H1 (cell line): ENCODE measurements at regions not wholly inside any gene's neighbourhood (a gene's known extent, or its start where the extent isn't known, plus 50 kb on each side); places are given as distances from the start of the nearest gene placed in this dataset.

Experiments
- CTCF ChIA-PET: fragments of 300-600 bp; sonication (Branson Sonifier 250); formaldehyde crosslinking; loops from one replicate; lab custom pipeline; 2021; ENCODE audit not compliant: partially characterized antibody; lab: Charles Lee
- POLR2A ChIA-PET: fragments of 300-600 bp; sonication (Branson Sonifier 250); formaldehyde crosslinking; loops from one replicate; lab custom pipeline; 2021; ENCODE audit warnings: inconsistent platforms; ENCODE audit not compliant: partially characterized antibody; lab: Charles Lee
- DNase-seq, 2 experiments: peaks; one replicate each; pipeline versions ENCODE4 v3.0.0 to v3.0.0-alpha.2; 2010 to 2022; ENCODE audit warnings: low spot score in 2 of 2, low read depth in 1 of 2, mixed read lengths in 1 of 2
- FAIRE-seq: peaks from 2 replicates; lab custom pipeline; 2011; peaks lifted over from hg19 to GRCh38; lab: Jason Lieb, UNC
- H2AFZ ChIP-seq: 2 replicates; pipeline ENCODE4 v1.8.1; 2012; ENCODE audit warnings: low read length, inconsistent platforms
- H2AK5ac ChIP-seq: 2 replicates; pipeline ENCODE4 v1.6.1; 2013; ENCODE audit warnings: low read depth, low read length
- H2BK120ac ChIP-seq: replicated peaks from 2 replicates; pipeline ENCODE3; 2013; ENCODE audit warnings: low read depth, low read length, inconsistent platforms
- H2BK12ac ChIP-seq: 2 replicates; pipeline ENCODE4 v1.6.1; 2013; ENCODE audit warnings: low read depth, low read length
- H2BK15ac ChIP-seq: 2 replicates; pipeline ENCODE4 v1.6.1; 2013; ENCODE audit warnings: low read length
- H2BK20ac ChIP-seq: 2 replicates; pipeline ENCODE4 v1.6.1; 2013; ENCODE audit warnings: low read length
- H2BK5ac ChIP-seq: 2 replicates; pipeline ENCODE4 v1.6.1; 2013; ENCODE audit warnings: low read depth, low read length
- H3K14ac ChIP-seq: 2 replicates; pipeline ENCODE4 v1.6.1; 2013; ENCODE audit warnings: inconsistent platforms; ENCODE audit not compliant: insufficient read length
- H3K18ac ChIP-seq: 2 replicates; pipeline ENCODE4 v1.6.1; 2013; ENCODE audit warnings: low read length; ENCODE audit errors: extremely low read depth
- H3K23ac ChIP-seq: 2 replicates; pipeline ENCODE4 v1.6.1; 2013; ENCODE audit warnings: inconsistent platforms; ENCODE audit not compliant: insufficient read length
- H3K23me2 ChIP-seq: 2 replicates; pipeline ENCODE4 v1.6.1; 2013; ENCODE audit warnings: low read depth, low read length
- H3K27ac ChIP-seq: 2 replicates; pipeline ENCODE4 v1.6.1; 2011; ENCODE audit warnings: low read depth, low read length, inconsistent platforms
- H3K27me3 ChIP-seq, 4 experiments: replicated peaks in 1 of 4; 1 replicate in 1 of 4; 2 replicates in 3 of 4; pipeline versions ENCODE4 v1.6.1 to v1.8.1; 2011 to 2013; ENCODE audit warnings: low read length in 3 of 4, mild to moderate bottlenecking in 3 of 4, inconsistent platforms in 2 of 4, mixed read lengths in 2 of 4, moderate library complexity in 1 of 4; ENCODE audit not compliant: control insufficient read depth in 3 of 4, insufficient read depth in 3 of 4; ENCODE audit errors: extremely low read depth in 1 of 4
- H3K36me3 ChIP-seq, 4 experiments: 2 replicates each; pipeline versions ENCODE4 v1.6.1 to v1.8.1; 2011 to 2013; ENCODE audit warnings: mild to moderate bottlenecking in 4 of 4, low read length in 3 of 4, moderate library complexity in 2 of 4, control low read depth in 1 of 4, inconsistent platforms in 1 of 4; ENCODE audit not compliant: insufficient read depth in 4 of 4, control insufficient read depth in 2 of 4
- H3K4ac ChIP-seq: replicated peaks from 2 replicates; pipeline ENCODE3; 2013; ENCODE audit warnings: low read length, low read depth, mixed read lengths, inconsistent platforms; ENCODE audit not compliant: insufficient read length
- H3K4me1 ChIP-seq, 4 experiments: replicated peaks in 1 of 4; 1 replicate in 1 of 4; 2 replicates in 3 of 4; pipeline versions ENCODE4 v1.6.1 to v1.8.1; 2011 to 2013; ENCODE audit warnings: low read length in 3 of 4, inconsistent platforms in 2 of 4, mixed read lengths in 1 of 4; ENCODE audit not compliant: insufficient read depth in 4 of 4, control insufficient read depth in 3 of 4
- H3K4me2 ChIP-seq, 2 experiments: 2 replicates each; pipeline versions ENCODE4 v1.6.1 to v1.8.1; 2011 to 2013; ENCODE audit warnings: low read depth in 2 of 2, low read length in 2 of 2, control low read depth in 1 of 2, inconsistent platforms in 1 of 2, mild to moderate bottlenecking in 1 of 2; ENCODE audit not compliant: insufficient read depth in 1 of 2
- H3K4me3 ChIP-seq, 4 experiments: fragments of 200-600, 300-600 bp in 1 of 4; sonication (generic), shearing (Covaris generic), sonication (Bioruptor Twin) in 1 of 4; 2 replicates each; pipeline versions ENCODE4 v1.5.1 to v1.8.1; 2011 to 2016; ENCODE audit warnings: low read length in 4 of 4, low read depth in 3 of 4, control low read depth in 2 of 4, inconsistent platforms in 2 of 4, mild to moderate bottlenecking in 2 of 4, mixed read lengths in 1 of 4, moderate library complexity in 1 of 4; ENCODE audit not compliant: insufficient read depth in 2 of 4; ENCODE audit errors: extremely low read depth in 1 of 4
- H3K56ac ChIP-seq: replicated peaks from 2 replicates; pipeline ENCODE3; 2013; ENCODE audit warnings: low read depth, mild to moderate bottlenecking, mixed read lengths, low read length, inconsistent platforms; ENCODE audit not compliant: insufficient read length
- H3K79me1 ChIP-seq: 2 replicates; pipeline ENCODE4 v1.6.1; 2013; ENCODE audit warnings: low read depth, low read length, control low read depth
- H3K79me2 ChIP-seq, 2 experiments: 2 replicates each; pipeline versions ENCODE4 v1.6.1 to v1.8.1; 2012 to 2013; ENCODE audit warnings: low read length in 2 of 2, mild to moderate bottlenecking in 2 of 2, inconsistent platforms in 1 of 2; ENCODE audit not compliant: insufficient read depth in 2 of 2, control insufficient read depth in 1 of 2
- H3K9ac ChIP-seq, 4 experiments: replicated peaks in 1 of 4; 1 replicate in 1 of 4; 2 replicates in 3 of 4; pipeline versions ENCODE4 v1.6.1 to v1.8.1; 2011 to 2013; ENCODE audit warnings: low read depth in 3 of 4, low read length in 3 of 4, control low read depth in 2 of 4, mild to moderate bottlenecking in 2 of 4, moderate library complexity in 2 of 4, inconsistent platforms in 1 of 4; ENCODE audit errors: extremely low read depth in 1 of 4
- H3K9me3 ChIP-seq, 2 experiments: 2 replicates each; pipeline versions ENCODE4 v1.6.1 to v1.8.1; 2012 to 2013; ENCODE audit warnings: mild to moderate bottlenecking in 2 of 2, moderate library complexity in 2 of 2, control low read depth in 1 of 2, inconsistent platforms in 1 of 2, low read depth in 1 of 2, low read length in 1 of 2, mixed read lengths in 1 of 2; ENCODE audit not compliant: insufficient read depth in 2 of 2
- H4K20me1 ChIP-seq, 2 experiments: replicated peaks in 1 of 2; 2 replicates each; pipeline versions ENCODE3 to v1.8.1; 2011 to 2013; ENCODE audit warnings: inconsistent platforms in 2 of 2, low read length in 2 of 2, mild to moderate bottlenecking in 1 of 2; ENCODE audit not compliant: insufficient read depth in 2 of 2, control insufficient read depth in 1 of 2
- H4K5ac ChIP-seq: 2 replicates; pipeline ENCODE4 v1.6.1; 2013; ENCODE audit warnings: low read length, low read depth, mixed read lengths, inconsistent platforms; ENCODE audit not compliant: insufficient read length
- H4K8ac ChIP-seq: 2 replicates; pipeline ENCODE4 v1.8.0; 2013; ENCODE audit warnings: mild to moderate bottlenecking, moderate library complexity, low read length, inconsistent platforms; ENCODE audit not compliant: insufficient read depth; ENCODE audit errors: extremely low read depth
- H4K91ac ChIP-seq: replicated peaks from 2 replicates; pipeline ENCODE3; 2013; ENCODE audit warnings: low read length, mixed read lengths, inconsistent platforms; ENCODE audit not compliant: insufficient read length
- CHD1 ChIP-seq: IDR thresholded peaks from 2 replicates; pipeline ENCODE4 v1.6.1; 2012; ENCODE audit warnings: low read depth, low read length, improper control_type of control experiment
- CTBP2 ChIP-seq: IDR thresholded peaks from 2 replicates; pipeline ENCODE4 v1.7.0; 2011; ENCODE audit warnings: borderline replicate concordance, mild to moderate bottlenecking, moderate library complexity, mixed read lengths, low read length; ENCODE audit not compliant: insufficient read depth, insufficient read length
- EGR1 ChIP-seq: IDR thresholded peaks from 2 replicates; pipeline ENCODE4 v1.6.1; 2011; ENCODE audit warnings: low read depth, low read length, borderline replicate concordance
- SP4 ChIP-seq: IDR thresholded peaks from 2 replicates; pipeline ENCODE4 v1.6.1; 2012; ENCODE audit warnings: low read length, inconsistent platforms
- WGBS, 2 experiments: shearing (Covaris generic) in 1 of 2; methylation state at CpG; one replicate each; pipeline versions ENCODE4 v1.1.6 to v1.1.7; 2013 to 2015; ENCODE audit warnings: low lambda C conversion rate in 2 of 2, mixed read lengths in 2 of 2, inconsistent platforms in 1 of 2, low coverage in 1 of 2, missing lambda C conversion rate in 1 of 2; ENCODE audit not compliant: insufficient replicate concordance in 2 of 2, insufficient coverage in 1 of 2, insufficient read length in 1 of 2; ENCODE audit errors: extremely low coverage in 1 of 2, missing lambda C conversion rate in 1 of 2; 5-methylcytosine and 5-hydroxymethylcytosine counted together

DNA sequence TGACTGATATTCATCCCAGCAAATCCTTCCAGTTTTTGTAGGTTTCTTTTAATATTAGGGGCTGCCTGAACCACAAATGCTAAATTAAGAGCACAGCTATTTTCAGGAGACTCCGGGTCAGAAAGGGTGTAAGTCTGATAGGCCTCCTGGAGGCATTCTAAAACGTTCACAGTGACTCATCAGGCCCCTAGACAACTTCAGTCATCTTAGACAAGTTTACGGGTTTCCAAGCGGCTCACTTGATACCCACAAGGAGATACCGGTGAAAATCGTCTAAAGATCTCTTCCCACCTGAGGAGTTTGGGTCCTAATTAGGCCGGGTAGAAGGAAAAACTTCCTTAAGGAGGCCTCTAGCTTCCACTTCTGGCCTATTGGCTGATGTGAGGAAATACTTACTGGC is 342.7 kb upstream of the USP9Y start:
- H3K27me3 ChIP-seq, result peaks cover 0 to 3% (median 0%) of the 10 kb centered on the region in 4 experiments; a peak in 1 of 7 replicates
- H3K4me1 ChIP-seq, result no peaks in the 10 kb centered on the region
- WGBS, 2 experiments, result 81% methylated on average over 4 of the region's 7 CpGs; no CpG with 5 or more reads in 1 of the 2 experiments
- H3K14ac ChIP-seq, result no peak overlapping the region
- no peak overlapping the region for H4K91ac ChIP-seq
- H3K79me1 ChIP-seq, result no peaks in the 10 kb centered on the region
- H4K5ac ChIP-seq, result no peak overlapping the region
- H4K8ac ChIP-seq, result no peak overlapping the region
- H3K9ac ChIP-seq, result no peak overlapping the region
- TF ChIP-seq SP4, result no peak
- no peak for TF ChIP-seq EGR1
- TF ChIP-seq CTBP2, result no peak
- no peak for TF ChIP-seq CHD1
- H3K9me3 ChIP-seq, result peaks cover 0 to 25% of the 10 kb centered on the region in 2 experiments; a peak in 2 of 4 replicates
- FAIRE-seq (no peak), DNase-seq (no peak)
- H3K18ac ChIP-seq, result no peak overlapping the region
- H2AK5ac ChIP-seq, result no peak overlapping the region
- H3K36me3 ChIP-seq, result no peaks in the 10 kb centered on the region
- H4K20me1 ChIP-seq, result no peaks in the 10 kb centered on the region
- no peak overlapping the region for H2BK5ac ChIP-seq
- no peak overlapping the region for H2BK15ac ChIP-seq
- H2BK120ac ChIP-seq, result no peak overlapping the region
- H2BK20ac ChIP-seq, result no peak overlapping the region
- no peak overlapping the region for H3K4me2 ChIP-seq
- H3K4ac ChIP-seq, result no peak overlapping the region
- no peak overlapping the region for H2AFZ ChIP-seq
- CTCF ChIA-PET, result no interaction called here
- H3K27ac ChIP-seq, result no peak overlapping the region
- H3K56ac ChIP-seq, result no peak overlapping the region
- no peak overlapping the region for H3K23ac ChIP-seq
- POLR2A ChIA-PET, result no interaction called here
- H3K23me2 ChIP-seq, result no peaks in the 10 kb centered on the region
- H2BK12ac ChIP-seq, result no peak overlapping the region
- no peak overlapping the region for H3K4me3 ChIP-seq
- H3K79me2 ChIP-seq, result no peaks in the 10 kb centered on the region
